ENCODE measurements at regions not wholly inside any gene's neighbourhood (a gene's known extent, or its start where the extent isn't known, plus 50 kb on each side); places are given as distances from the start of the nearest gene placed in this dataset.

GRCh38 chr4:111074523-111075114 is 451.7 kb upstream of the PITX2 start (continued):
- TF ChIP-seq CHD7 (IDR thresholded peaks at IDR 0.05; ENCODE audit: insufficient replicate concordance, low read length) (no peak), HDAC2 (IDR thresholded peaks at IDR 0.05; ENCODE audit: borderline replicate concordance in 1 of 2, low read depth in 2 of 2, low read length in 2 of 2) (no peak), CTBP2 (IDR thresholded peaks at IDR 0.05; ENCODE audit: borderline replicate concordance, insufficient read depth, insufficient read length, low read length) (no peak)
